ENCODE measurements at regions not wholly inside any gene's neighbourhood (a gene's known extent, or its start where the extent isn't known, plus 50 kb on each side); places are given as distances from the start of the nearest gene placed in this dataset.

DNA sequence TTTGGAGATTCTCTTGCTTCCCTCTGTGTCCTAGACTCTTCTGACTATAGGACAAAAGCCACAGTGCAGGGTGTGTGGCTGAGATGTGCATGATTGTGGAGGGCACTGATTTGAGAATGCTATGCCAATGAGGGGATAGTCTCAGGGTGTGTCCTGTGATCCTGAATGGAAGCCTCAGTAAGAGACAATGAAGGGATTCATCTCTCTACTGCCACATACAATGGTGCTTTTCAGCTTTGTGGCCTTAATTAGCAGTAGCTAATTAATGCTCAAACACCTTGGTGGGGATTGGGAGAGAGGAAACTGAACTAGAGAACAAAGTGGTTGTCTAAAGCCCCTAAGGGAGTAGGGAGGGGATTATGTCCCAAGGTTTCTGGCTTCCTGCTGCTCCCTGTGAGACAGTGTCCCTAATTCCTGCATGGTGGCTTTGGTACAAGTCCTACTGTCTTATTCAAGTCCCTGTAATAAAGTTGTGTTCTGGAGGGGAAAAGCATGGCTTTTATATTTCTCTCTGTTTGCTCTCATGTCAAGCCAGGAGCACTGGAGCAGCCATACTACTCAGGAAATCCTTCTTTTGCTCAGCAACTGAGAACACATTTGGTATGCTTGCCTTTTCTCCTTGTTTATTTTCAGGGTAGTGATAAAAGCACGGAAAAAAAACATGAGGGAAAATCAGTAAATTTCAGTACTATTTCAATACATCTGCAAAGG lies 415.2 kb upstream of the TCF4 start:
- TF ChIP-seq FOS (IDR thresholded peaks at IDR 0.05; ENCODE audit: low read depth, low read length) (no peak), CTCF (conservative IDR thresholded peaks at IDR 0.05; ENCODE audit: low read depth, low read length) (no peak), BHLHE40 (IDR thresholded peaks at IDR 0.05; ENCODE audit: low read depth, low read length) (no peak), MXI1 (IDR thresholded peaks at IDR 0.05; ENCODE audit: borderline replicate concordance, low read depth, low read length) (no peak), MAFK (IDR thresholded peaks at IDR 0.05; ENCODE audit: low read depth, low read length) (no peak), RFX5 (IDR thresholded peaks at IDR 0.05; ENCODE audit: low read depth, low read length) (no peak), CEBPB (IDR thresholded peaks at IDR 0.05; ENCODE audit: low read depth, low read length) (no peak)

All from IMR-90 (cell line).